HG03108 (cell line): ENCODE measurements at regions not wholly inside any gene's neighbourhood (a gene's known extent, or its start where the extent isn't known, plus 50 kb on each side); places are given as distances from the start of the nearest gene placed in this dataset.

Experiments
- ATAC-seq: cut with Tn5 transposase; IDR thresholded peaks from one replicate; pipeline ENCODE4 v1.9.1; 2021; ENCODE audit warnings: moderate library complexity; ENCODE audit not compliant: unreplicated experiment

GRCh38 chr15:59953392-59953883, 50.7 kb upstream of the FOXB1 start:
- no peak for ATAC-seq

- no peak for ATAC-seq
These were observed 51.2 kb upstream of the FOXB1 start for GRCh38 chr15:59952960-59953359.

- no peak for ATAC-seq
These were observed 53.3 kb upstream of the FOXB1 start for GRCh38 chr15:59950603-59951388.

- ATAC-seq: no peak
These were observed 55.0 kb upstream of the FOXB1 start for GRCh38 chr15:59948924-59949613.

GRCh38 chr15:59946084-59946483, 58.0 kb upstream of the FOXB1 start:
- ATAC-seq: no peak

GRCh38 chr15:59945036-59945435, 59.1 kb upstream of the FOXB1 start:
- ATAC-seq: no peak

GRCh38 chr15:59941612-59942011, 62.5 kb upstream of the FOXB1 start:
- ATAC-seq: no peak

GRCh38 chr15:59940928-59941327, 63.2 kb upstream of the FOXB1 start:
- ATAC-seq: no peak

- ATAC-seq: no peak
These were observed 63.7 kb upstream of the FOXB1 start for GRCh38 chr15:59940456-59940855.

GRCh38 chr15:59936741-59937140, 67.4 kb upstream of the FOXB1 start:
- ATAC-seq: no peak

- no peak for ATAC-seq
These were observed 70.5 kb upstream of the FOXB1 start for GRCh38 chr15:59933607-59934006.

GRCh38 chr15:59931646-59932261, 72.4 kb upstream of the FOXB1 start:
- no peak for ATAC-seq

GRCh38 chr15:59924812-59925522, 79.1 kb upstream of the FOXB1 start:
- ATAC-seq: no peak

GRCh38 chr15:59924096-59924495, 80.0 kb upstream of the FOXB1 start:
- no peak for ATAC-seq

GRCh38 chr15:59923508-59923907, 80.6 kb upstream of the FOXB1 start:
- ATAC-seq: no peak

GRCh38 chr15:59918994-59919951, 84.8 kb upstream of the FOXB1 start:
- peak; percentile 79 for ATAC-seq

GRCh38 chr15:59917504-59918157, 86.5 kb upstream of the FOXB1 start:
- peak; percentile 64 for ATAC-seq

- no peak for ATAC-seq
These were observed 98.1 kb upstream of the FOXB1 start for GRCh38 chr15:59906046-59906445.

GRCh38 chr15:59905176-59905575, 98.9 kb upstream of the FOXB1 start:
- ATAC-seq: no peak
